Prostate gland (tissue), 2 donors: ENCODE measurements at regions not wholly inside any gene's neighbourhood (a gene's known extent, or its start where the extent isn't known, plus 50 kb on each side); places are given as distances from the start of the nearest gene placed in this dataset.
"Not testable (repeated sequence)": the region's sequence is repeated elsewhere in the genome, so short reads cannot be mapped to it uniquely, and the experiment has no call there.

Source experiments
- DNase-seq: peaks from one replicate; pipeline ENCODE4 v3.0.0-alpha.2; 2019; ENCODE audit warnings: low spot score
- H3K27ac ChIP-seq, 2 donors: fragments of 200-600 bp; sonication (generic); 2 replicates each; pipeline ENCODE4 v1.5.1; 2017 to 2019
- H3K27me3 ChIP-seq: fragments of 200-600 bp; sonication (generic); replicated peaks from 2 replicates; pipeline ENCODE4 v1.5.1; 2019; ENCODE audit not compliant: insufficient read depth
- H3K36me3 ChIP-seq, 2 donors: fragments of 200-600 bp; sonication (generic); 1 replicate in 1 of 2; 2 replicates in 1 of 2; pipeline versions ENCODE4 v1.5.1 to v1.8.1; 2017 to 2019
- H3K4me1 ChIP-seq: fragments of 200-600 bp; sonication (generic); replicated peaks from 2 replicates; pipeline ENCODE4 v1.5.1; 2019
- H3K4me3 ChIP-seq, 2 donors: fragments of 200-600 bp; sonication (generic); 2 replicates each; pipeline ENCODE4 v1.5.1; 2017 to 2019
- H3K9me3 ChIP-seq: fragments of 200-600 bp; sonication (generic); 2 replicates; pipeline ENCODE4 v1.5.1; 2017
- POLR2A ChIP-seq: fragments of 450-650 bp; IDR thresholded peaks from one replicate; pipeline ENCODE4 v1.6.1; 2016; ENCODE audit warnings: antibody characterized with exemption, mild to moderate bottlenecking
- POLR2AphosphoS5 ChIP-seq: sonication (generic); formaldehyde crosslinking; IDR thresholded peaks from one replicate; pipeline ENCODE4 v1.6.1; 2017; ENCODE audit warnings: antibody characterized with exemption
- WGBS: methylation state at CpG from one replicate; pipeline ENCODE4 v1.1.5; 2018; 5-methylcytosine and 5-hydroxymethylcytosine counted together
- intact Hi-C: fragments of 100-400 bp; cut with DNase I; formaldehyde crosslinking; loops from one replicate; pipeline ENCODE4 v1.14.2; 2022
- TF ChIP-seq, protein P1 (sequence below), 4 experiments: fragments of 200-600 bp in 2 of 4; fragments of 450-650 bp in 2 of 4; sonication (generic) in 2 of 4; IDR thresholded peaks; 1 replicate in 3 of 4; 2 replicates in 1 of 4; pipeline ENCODE4 v1.5.1; 2016 to 2019; ENCODE audit warnings: antibody characterized with exemption in 4 of 4, mild to moderate bottlenecking in 2 of 4, moderate library complexity in 2 of 4

DNA sequence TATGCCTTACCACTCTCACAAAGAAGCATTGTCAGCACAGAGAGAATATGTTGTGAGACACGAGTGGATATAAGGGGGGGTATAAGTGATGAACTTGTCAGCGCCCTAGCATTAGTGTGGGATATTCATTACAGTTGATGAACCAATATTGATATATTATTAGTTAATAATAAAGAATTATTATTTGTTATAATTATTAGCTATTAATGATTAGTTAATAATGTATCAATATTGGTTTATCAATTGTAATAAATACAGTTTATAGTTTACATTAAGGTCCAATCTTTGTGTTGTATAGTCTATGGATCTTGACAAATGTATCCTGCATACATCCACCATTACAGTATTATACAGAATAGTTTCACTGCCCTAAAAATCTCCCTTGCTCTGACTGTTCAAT, 120.2 kb upstream of the NCAM2 start:
- no peak for DNase-seq
- TF ChIP-seq, protein P1, sequence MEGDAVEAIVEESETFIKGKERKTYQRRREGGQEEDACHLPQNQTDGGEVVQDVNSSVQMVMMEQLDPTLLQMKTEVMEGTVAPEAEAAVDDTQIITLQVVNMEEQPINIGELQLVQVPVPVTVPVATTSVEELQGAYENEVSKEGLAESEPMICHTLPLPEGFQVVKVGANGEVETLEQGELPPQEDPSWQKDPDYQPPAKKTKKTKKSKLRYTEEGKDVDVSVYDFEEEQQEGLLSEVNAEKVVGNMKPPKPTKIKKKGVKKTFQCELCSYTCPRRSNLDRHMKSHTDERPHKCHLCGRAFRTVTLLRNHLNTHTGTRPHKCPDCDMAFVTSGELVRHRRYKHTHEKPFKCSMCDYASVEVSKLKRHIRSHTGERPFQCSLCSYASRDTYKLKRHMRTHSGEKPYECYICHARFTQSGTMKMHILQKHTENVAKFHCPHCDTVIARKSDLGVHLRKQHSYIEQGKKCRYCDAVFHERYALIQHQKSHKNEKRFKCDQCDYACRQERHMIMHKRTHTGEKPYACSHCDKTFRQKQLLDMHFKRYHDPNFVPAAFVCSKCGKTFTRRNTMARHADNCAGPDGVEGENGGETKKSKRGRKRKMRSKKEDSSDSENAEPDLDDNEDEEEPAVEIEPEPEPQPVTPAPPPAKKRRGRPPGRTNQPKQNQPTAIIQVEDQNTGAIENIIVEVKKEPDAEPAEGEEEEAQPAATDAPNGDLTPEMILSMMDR (IDR thresholded peaks at IDR 0.05), result no peak
- TF ChIP-seq POLR2A, result no peak
- TF ChIP-seq POLR2AphosphoS5, result no peak
- Histone ChIP-seq H3K27me3 (no peaks in the 10 kb centered on the region), H3K4me1 (no peaks in the 10 kb centered on the region), H3K4me3 (no peak overlapping the region), H3K36me3 (no peaks in the 10 kb centered on the region), H3K9me3 (no peaks in the 10 kb centered on the region), H3K27ac (no peak overlapping the region)
- WGBS, result 86% methylated on average over 2 of the region's 2 CpGs
- intact Hi-C loops, result no loop called here

DNA sequence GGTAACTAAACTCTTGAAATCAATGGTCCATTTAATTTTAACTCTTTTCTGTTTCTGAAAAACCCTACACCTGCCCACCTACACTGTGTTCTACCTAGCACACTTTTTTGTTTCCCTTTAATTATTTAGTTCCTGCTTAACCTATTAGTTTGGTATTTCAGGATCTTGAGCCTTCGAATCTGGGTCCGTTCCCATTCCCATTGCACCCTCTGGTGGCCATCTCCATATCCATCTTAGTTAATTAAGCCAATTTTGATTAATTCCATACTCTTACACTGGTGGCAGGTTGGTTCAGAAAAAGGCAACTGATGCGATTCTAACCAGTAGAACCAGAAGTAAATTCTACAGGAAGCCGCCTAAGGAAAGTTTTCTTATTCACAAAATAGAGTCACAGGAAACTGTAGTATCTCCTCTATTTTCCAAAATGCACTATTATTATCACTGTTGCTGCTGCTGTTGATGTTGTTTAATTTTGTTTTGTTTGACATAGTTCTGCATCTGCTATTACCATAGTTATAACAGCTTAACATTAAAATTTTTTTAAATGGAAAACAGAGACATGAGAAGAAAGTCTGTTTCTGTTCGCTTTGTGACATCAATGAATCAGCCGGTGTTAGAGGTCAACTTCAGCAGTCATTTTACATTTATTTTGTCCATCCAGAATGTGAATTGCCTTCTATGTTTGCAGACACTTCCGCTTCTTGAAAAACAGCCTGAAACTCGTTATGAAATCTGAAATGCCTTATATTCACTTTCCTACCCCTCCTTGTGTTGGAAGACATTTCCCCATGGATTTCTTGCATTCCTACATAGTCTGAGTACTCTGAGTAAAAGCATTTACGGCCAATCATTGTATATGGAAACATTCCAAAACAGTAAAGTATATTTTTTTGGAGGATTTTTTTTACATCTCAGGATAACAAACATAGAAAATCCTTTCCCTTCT, 115.5 kb upstream of the NCAM2 start:
- no peak for TF ChIP-seq POLR2A
- no peak for TF ChIP-seq POLR2AphosphoS5
- TF ChIP-seq, protein P1 (IDR thresholded peaks at IDR 0.05), result peak in 2 of 4 experiments; percentile 26 to 29
- Histone ChIP-seq H3K4me3 (no peak overlapping the region), H3K36me3 (no peaks in the 10 kb centered on the region), H3K27me3 (no peaks in the 10 kb centered on the region), H3K9me3 (no peaks in the 10 kb centered on the region), H3K27ac (no peak overlapping the region), H3K4me1 (no peaks in the 10 kb centered on the region)
- 45% methylated on average over 9 of the region's 9 CpGs for WGBS
- intact Hi-C loops, result no loop called here
- DNase-seq, result no peak

DNA sequence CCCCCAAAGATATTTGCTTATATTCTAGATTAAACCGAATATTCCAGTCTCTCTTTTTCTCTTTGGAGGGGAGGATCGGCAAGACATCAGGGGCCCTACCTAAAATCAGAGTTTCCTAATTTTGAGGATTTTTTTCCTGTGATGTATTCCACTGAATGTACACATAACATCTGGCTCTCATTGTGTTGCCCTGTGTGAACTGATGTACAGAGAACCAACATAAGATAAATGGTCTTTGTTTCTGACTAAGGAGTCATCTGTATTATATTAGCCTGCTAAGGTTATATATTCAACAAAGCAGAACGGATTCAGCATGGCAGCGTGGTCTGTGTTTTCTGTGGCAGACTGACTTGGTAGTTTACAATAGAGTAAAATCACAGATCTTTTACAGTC, 114.8 kb upstream of the NCAM2 start:
- no peaks in the 10 kb centered on the region for H3K27me3 ChIP-seq
- no peak overlapping the region for H3K4me3 ChIP-seq
- WGBS, result 75% methylated on average over 4 of the region's 4 CpGs
- TF ChIP-seq POLR2A (no peak), POLR2AphosphoS5 (no peak)
- TF ChIP-seq, protein P1 (IDR thresholded peaks at IDR 0.05), result no peak
- H3K9me3 ChIP-seq, result no peaks in the 10 kb centered on the region
- no peak overlapping the region for H3K27ac ChIP-seq
- DNase-seq, result no peak
- no peaks in the 10 kb centered on the region for H3K36me3 ChIP-seq
- intact Hi-C loops, result no loop called here
- no peaks in the 10 kb centered on the region for H3K4me1 ChIP-seq

DNA sequence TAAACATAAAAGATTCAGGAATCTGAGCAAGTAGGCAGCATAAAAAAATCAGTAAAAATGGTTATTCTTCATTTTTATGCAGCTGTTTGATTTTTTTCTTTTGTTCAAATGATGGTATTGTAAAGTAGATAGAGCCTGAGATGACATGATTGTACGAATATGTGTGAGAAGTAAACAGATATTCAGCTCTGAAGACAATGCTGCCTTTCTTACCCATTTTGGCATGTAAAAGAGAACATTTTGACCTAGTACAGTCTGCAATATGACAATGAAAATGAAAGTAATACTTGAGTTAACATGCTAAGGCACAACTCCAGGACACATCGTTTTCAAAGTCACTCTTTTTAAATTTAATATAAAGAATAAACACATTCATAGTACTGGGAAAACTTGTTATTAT, 95.7 kb upstream of the NCAM2 start:
- Histone ChIP-seq H3K27ac (no peak overlapping the region), H3K4me1 (no peaks in the 10 kb centered on the region), H3K9me3 (no peaks in the 10 kb centered on the region), H3K4me3 (no peak overlapping the region), H3K36me3 (no peaks in the 10 kb centered on the region), H3K27me3 (no peaks in the 10 kb centered on the region)
- intact Hi-C loops, result no loop called here
- WGBS, result 7% methylated on average over 2 of the region's 2 CpGs
- DNase-seq, result no peak
- no peak for TF ChIP-seq POLR2AphosphoS5
- no peak for TF ChIP-seq POLR2A
- TF ChIP-seq, protein P1 (IDR thresholded peaks at IDR 0.05), result no peak

DNA sequence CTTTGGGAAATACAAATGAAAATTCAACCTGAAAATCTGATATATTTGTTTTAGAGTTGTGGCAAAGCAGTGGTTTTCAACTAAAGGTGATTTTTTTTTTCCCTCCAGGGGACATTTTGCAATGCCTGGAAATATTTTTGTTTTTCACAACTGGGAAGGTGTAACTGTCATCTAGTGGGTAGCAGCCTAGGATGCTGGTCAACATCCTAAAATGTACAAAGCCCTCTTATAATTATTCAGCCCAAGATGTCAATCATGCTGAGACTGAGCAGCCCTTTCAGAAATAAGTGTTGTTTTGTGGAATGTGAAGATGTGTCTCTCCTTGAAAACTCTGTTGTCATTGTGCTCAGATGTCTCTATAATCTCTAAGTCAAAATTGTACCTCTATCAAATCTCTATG, 95.2 kb upstream of the NCAM2 start:
- TF ChIP-seq POLR2AphosphoS5 (no peak), POLR2A (no peak)
- H3K9me3 ChIP-seq, result no peaks in the 10 kb centered on the region
- H3K27ac ChIP-seq, result no peak overlapping the region
- intact Hi-C loops, result no loop called here
- H3K36me3 ChIP-seq, result no peaks in the 10 kb centered on the region
- H3K4me3 ChIP-seq, result no peak overlapping the region
- no peak for DNase-seq
- H3K27me3 ChIP-seq, result no peaks in the 10 kb centered on the region
- H3K4me1 ChIP-seq, result no peaks in the 10 kb centered on the region

DNA sequence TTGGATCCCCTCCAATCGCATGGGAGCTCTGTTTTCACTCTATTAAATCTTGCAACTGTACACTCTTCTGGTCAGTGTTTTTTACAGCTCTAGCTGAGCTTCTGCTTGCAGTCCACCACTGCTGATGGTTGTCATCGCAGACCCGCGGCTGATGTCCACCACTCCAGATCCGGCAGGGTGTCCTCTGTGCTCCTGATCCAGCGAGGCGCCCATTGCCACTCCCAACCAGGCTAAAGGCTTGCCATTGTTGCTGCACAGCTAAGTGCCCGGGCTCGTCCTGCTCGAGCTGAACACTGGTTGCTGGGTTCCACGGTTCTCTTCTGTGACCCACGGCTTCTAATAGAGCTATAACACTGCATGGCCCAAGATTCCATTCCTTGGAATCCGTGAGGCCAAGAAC, 70.7 kb upstream of the NCAM2 start:
- H3K27ac ChIP-seq, intact Hi-C loops, H3K4me3 ChIP-seq, H3K36me3 ChIP-seq, DNase-seq, H3K9me3 ChIP-seq, H3K4me1 ChIP-seq, H3K27me3 ChIP-seq: not testable (repeated sequence)
- WGBS, result 92% methylated on average over 13 of the region's 13 CpGs
